Left lung (tissue), 4 donors: ENCODE measurements at regions not wholly inside any gene's neighbourhood (a gene's known extent, or its start where the extent isn't known, plus 50 kb on each side); places are given as distances from the start of the nearest gene placed in this dataset.

ENCODE experiments used
- ATAC-seq: fragments of 200-7000 bp; cut with Tn5 transposase; one replicate; pipeline ENCODE4 v1.9.1; 2020; ENCODE audit warnings: moderate library complexity
- DNase-seq, 4 donors: peaks; one replicate each; pipeline ENCODE4 v3.0.0-alpha.2; 2013 to 2020
- H3K27ac ChIP-seq, 2 donors: fragments of 200-600 bp; sonication (generic) in 1 of 2; one replicate each; pipeline versions ENCODE4 v1.5.0 to v1.8.0; 2020 to 2021
- H3K27me3 ChIP-seq, 2 donors: fragments of 200-600 bp; sonication (generic) in 1 of 2; one replicate each; pipeline versions ENCODE4 v1.5.0 to v1.8.0; 2020 to 2021
- H3K36me3 ChIP-seq, 2 donors: fragments of 200-600 bp; sonication (generic) in 1 of 2; one replicate each; pipeline versions ENCODE4 v1.5.0 to v1.8.0; 2020 to 2021
- H3K4me1 ChIP-seq, 2 donors: fragments of 200-600 bp; one replicate each; pipeline ENCODE4 v1.8.0; 2021
- H3K4me3 ChIP-seq, 2 donors: fragments of 200-600 bp; sonication (generic) in 1 of 2; one replicate each; pipeline versions ENCODE4 v1.5.0 to v1.8.0; 2020 to 2021; ENCODE audit warnings: mild to moderate bottlenecking in 1 of 2
- H3K9me3 ChIP-seq, 2 donors: fragments of 200-600 bp; sonication (generic) in 1 of 2; one replicate each; pipeline versions ENCODE4 v1.5.0 to v1.8.0; 2020 to 2021
- intact Hi-C, 2 donors: fragments of 100-400 bp; cut with DNase I; formaldehyde crosslinking; loops; one replicate each; pipeline versions ENCODE4 v1.11.2 to v1.14.2; 2022
- TF ChIP-seq, protein P1 (sequence below), 2 donors: fragments of 200-600 bp; sonication (generic) in 1 of 2; IDR thresholded peaks; one replicate each; pipeline versions ENCODE4 v1.5.0 to v1.8.0; 2021; ENCODE audit warnings: antibody characterized with exemption in 2 of 2
- donor health status: DM: no; HTN: yes; CAD: no.
- donor health status: DM: no; HTN: no; CAD: no.

DNA sequence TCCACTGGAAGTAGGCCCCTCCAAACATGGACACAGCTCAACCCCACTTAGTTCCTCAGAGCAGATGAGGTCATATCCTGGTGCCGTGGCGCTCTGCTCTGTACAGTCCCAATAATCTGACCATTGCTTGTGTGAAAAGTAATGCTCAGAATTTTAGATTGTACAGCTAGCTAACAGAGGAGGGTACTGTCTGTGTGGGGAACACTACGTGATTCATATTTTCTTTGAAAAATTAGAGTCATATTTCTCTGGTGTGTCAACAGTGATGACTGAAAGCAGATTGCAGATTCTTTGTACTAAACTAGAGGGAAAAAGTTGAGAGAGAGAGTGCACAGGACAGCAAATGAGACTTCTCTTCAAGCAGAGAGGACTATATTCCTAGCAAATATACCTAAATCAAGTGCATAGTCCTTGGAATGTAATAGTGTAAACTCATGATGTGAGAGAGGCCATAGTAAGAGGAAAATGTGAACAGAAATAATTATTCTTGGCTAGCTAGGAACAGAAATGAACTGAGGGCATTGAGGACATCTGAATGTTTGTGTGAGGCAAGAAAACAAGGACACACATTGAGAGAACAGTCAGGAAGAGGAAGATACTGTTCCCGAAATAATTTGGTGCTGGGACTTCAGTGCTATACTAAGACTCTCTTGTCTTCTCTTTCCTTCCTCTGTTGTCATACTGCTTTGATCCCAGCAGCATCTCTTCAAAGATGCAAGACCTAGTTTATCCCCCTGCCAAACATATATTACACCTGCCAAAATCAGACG, 157.0 kb upstream of the RND3 start:
- Histone ChIP-seq H3K4me1 (no peaks in the 10 kb centered on the region), H3K9me3 (no peaks in the 10 kb centered on the region), H3K4me3 (no peak overlapping the region), H3K27ac (no peak overlapping the region), H3K27me3 (no peaks in the 10 kb centered on the region), H3K36me3 (no peaks in the 10 kb centered on the region)
- TF ChIP-seq, protein P1, sequence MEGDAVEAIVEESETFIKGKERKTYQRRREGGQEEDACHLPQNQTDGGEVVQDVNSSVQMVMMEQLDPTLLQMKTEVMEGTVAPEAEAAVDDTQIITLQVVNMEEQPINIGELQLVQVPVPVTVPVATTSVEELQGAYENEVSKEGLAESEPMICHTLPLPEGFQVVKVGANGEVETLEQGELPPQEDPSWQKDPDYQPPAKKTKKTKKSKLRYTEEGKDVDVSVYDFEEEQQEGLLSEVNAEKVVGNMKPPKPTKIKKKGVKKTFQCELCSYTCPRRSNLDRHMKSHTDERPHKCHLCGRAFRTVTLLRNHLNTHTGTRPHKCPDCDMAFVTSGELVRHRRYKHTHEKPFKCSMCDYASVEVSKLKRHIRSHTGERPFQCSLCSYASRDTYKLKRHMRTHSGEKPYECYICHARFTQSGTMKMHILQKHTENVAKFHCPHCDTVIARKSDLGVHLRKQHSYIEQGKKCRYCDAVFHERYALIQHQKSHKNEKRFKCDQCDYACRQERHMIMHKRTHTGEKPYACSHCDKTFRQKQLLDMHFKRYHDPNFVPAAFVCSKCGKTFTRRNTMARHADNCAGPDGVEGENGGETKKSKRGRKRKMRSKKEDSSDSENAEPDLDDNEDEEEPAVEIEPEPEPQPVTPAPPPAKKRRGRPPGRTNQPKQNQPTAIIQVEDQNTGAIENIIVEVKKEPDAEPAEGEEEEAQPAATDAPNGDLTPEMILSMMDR (IDR thresholded peaks at IDR 0.05) = no peak
- intact Hi-C loops = no loop called here
- ATAC-seq = no peak
- no peak for DNase-seq

DNA sequence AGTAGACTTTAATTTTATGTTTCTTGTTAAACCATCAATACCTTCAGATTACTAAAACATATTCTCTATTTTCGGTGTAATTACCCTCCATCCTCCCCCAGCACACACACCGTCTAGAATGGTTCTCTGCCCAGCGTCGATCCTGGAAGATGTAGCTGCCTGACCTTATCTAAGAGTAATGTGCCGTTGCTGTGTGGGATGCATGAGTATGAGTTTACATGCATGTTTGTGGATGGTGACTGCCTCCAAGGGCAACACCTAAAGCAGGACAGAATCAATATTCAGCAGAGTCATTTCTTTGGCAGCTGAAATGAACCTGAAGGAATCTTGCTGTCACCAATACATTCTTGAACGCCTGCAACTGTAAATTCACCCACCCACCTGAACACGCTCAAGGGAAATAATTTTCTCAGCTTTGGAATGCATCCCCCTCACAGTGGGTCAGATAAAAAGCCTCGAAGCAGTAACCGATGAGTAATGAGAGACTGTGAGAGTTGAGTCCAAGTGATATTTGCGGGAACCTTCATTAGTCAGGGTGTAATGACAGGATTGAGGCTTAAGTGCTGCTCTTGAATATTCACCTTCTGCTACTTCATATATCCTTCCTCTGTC, 155.8 kb upstream of the RND3 start:
- H3K27me3 ChIP-seq = no peaks in the 10 kb centered on the region
- intact Hi-C loops = no loop called here
- H3K9me3 ChIP-seq = no peaks in the 10 kb centered on the region
- H3K27ac ChIP-seq = no peak overlapping the region
- no peaks in the 10 kb centered on the region for H3K36me3 ChIP-seq
- no peak overlapping the region for H3K4me3 ChIP-seq
- TF ChIP-seq, protein P1 (IDR thresholded peaks at IDR 0.05) = no peak
- no peaks in the 10 kb centered on the region for H3K4me1 ChIP-seq
- DNase-seq (no peak), ATAC-seq (no peak)

GRCh38 chr2:150640039-150640438, 152.6 kb upstream of the RND3 start:
- intact Hi-C loops = no loop called here
- Histone ChIP-seq H3K9me3 (no peaks in the 10 kb centered on the region), H3K36me3 (no peaks in the 10 kb centered on the region), H3K4me1 (no peaks in the 10 kb centered on the region), H3K4me3 (no peak overlapping the region), H3K27me3 (no peaks in the 10 kb centered on the region), H3K27ac (no peak overlapping the region)
- TF ChIP-seq, protein P1 (IDR thresholded peaks at IDR 0.05) = no peak
- DNase-seq = no peak
- peak; percentile 33 for ATAC-seq

DNA sequence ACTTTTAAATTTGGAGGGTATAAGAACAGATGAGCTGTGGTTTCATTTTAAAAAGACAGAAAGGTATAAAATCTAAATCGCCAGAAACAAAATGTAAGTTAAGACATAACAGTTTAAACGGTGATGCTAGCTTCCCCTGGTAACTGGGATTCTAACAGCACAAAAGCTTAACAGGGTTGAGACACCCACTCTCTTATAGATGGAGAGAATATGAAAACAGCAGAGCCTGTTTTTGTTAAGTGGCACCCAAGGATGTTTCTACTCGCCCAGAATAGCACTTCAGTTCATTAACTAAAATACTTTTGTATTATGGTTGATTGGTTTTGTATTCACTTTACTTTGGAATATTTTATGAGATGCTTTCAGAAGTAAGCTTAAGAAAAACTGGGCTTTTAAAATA, 151.9 kb upstream of the RND3 start:
- no peaks in the 10 kb centered on the region for H3K4me1 ChIP-seq
- no peaks in the 10 kb centered on the region for H3K27me3 ChIP-seq
- H3K9me3 ChIP-seq = no peaks in the 10 kb centered on the region
- DNase-seq (no peak), ATAC-seq (no peak)
- H3K4me3 ChIP-seq = no peak overlapping the region
- no peaks in the 10 kb centered on the region for H3K36me3 ChIP-seq
- H3K27ac ChIP-seq = no peak overlapping the region
- intact Hi-C loops = no loop called here
- TF ChIP-seq, protein P1 (IDR thresholded peaks at IDR 0.05) = no peak

- no peak overlapping the region for H3K27ac ChIP-seq
- no peak for ATAC-seq
Measured at GRCh38 chr2:150631236-150631821, 143.9 kb upstream of the RND3 start.

More at GRCh38 chr2:150631236-150631821, 143.9 kb upstream of the RND3 start:
- H3K36me3 ChIP-seq = no peaks in the 10 kb centered on the region
- DNase-seq = no peak
- intact Hi-C loops = no loop called here
- H3K27me3 ChIP-seq = no peaks in the 10 kb centered on the region
- TF ChIP-seq, protein P1 (IDR thresholded peaks at IDR 0.05) = no peak
- H3K9me3 ChIP-seq = no peaks in the 10 kb centered on the region
- H3K4me3 ChIP-seq = no peak overlapping the region
- no peaks in the 10 kb centered on the region for H3K4me1 ChIP-seq
